A549 (cell line): ENCODE measurements at regions not wholly inside any gene's neighbourhood (a gene's known extent, or its start where the extent isn't known, plus 50 kb on each side); places are given as distances from the start of the nearest gene placed in this dataset.

ENCODE experiments used
- ATAC-seq, 2 experiments: fragments of 200-7000 bp in 1 of 2; fragments of >200 bp in 1 of 2; cut with Nextera tagmentation in 1 of 2; cut with Tn5 transposase in 1 of 2; 3 replicates each; pipeline versions ENCODE4 v1.8.0 to v1.9.1; 2018 to 2020; ENCODE audit warnings: mild to moderate bottlenecking in 1 of 2, moderate library complexity in 1 of 2
- CTCF ChIA-PET: fragments of 300-600 bp; sonication (Branson Sonifier 250); formaldehyde crosslinking; extraction: SDS; loops from one replicate; lab custom pipeline; 2021; ENCODE audit warnings: antibody characterized with exemption, inconsistent platforms; lab: Yijun Ruan, JAX
- POLR2A ChIA-PET: fragments of 350-600 bp; formaldehyde crosslinking; extraction: SDS; loops from one replicate; lab custom pipeline; 2021; ENCODE audit warnings: antibody characterized with exemption, inconsistent platforms; lab: Yijun Ruan, JAX
- DNase-seq, 2 experiments: peaks; one replicate each; pipeline versions ENCODE4 v3.0.0 to v3.0.0-alpha.2; 2011 to 2016; ENCODE audit warnings: low read depth in 1 of 2, low spot score in 1 of 2
- FAIRE-seq: peaks from 2 replicates; lab custom pipeline; 2011; peaks lifted over from hg19 to GRCh38; lab: Jason Lieb, UNC
- H3K27ac ChIP-seq, 2 experiments: fragments of >200 bp; sonication (Bioruptor Twin); formaldehyde crosslinking; 3 replicates each; pipeline ENCODE4 v1.5.1; 2016 to 2017
- H3K4me1 ChIP-seq: fragments of >200 bp; sonication (Bioruptor Twin); formaldehyde crosslinking; 3 replicates; pipeline ENCODE4 v1.6.1; 2016
- H3K4me2 ChIP-seq: fragments of >200 bp; sonication (Bioruptor Twin); formaldehyde crosslinking; 3 replicates; pipeline ENCODE4 v1.6.1; 2016
- H3K4me3 ChIP-seq: fragments of >200 bp; sonication (Bioruptor Twin); formaldehyde crosslinking; 3 replicates; pipeline ENCODE4 v1.5.1; 2016
- H3K9me3 ChIP-seq: fragments of >200 bp; sonication (Bioruptor Twin); formaldehyde crosslinking; 3 replicates; pipeline ENCODE4 v1.6.1; 2016
- BCL3 ChIP-seq: fragments of >200 bp; sonication (Bioruptor Twin); formaldehyde crosslinking; IDR thresholded peaks from 3 replicates; pipeline ENCODE4 v1.6.1; 2016
- CBX8 ChIP-seq: fragments of 200-600 bp; sonication (generic); IDR thresholded peaks from 2 replicates; pipeline ENCODE4 v1.6.1; 2016
- CHD4 ChIP-seq: fragments of 200-600 bp; sonication (generic); IDR thresholded peaks from 2 replicates; pipeline ENCODE4 v1.6.1; 2016; ENCODE audit warnings: antibody characterized with exemption, mild to moderate bottlenecking, borderline replicate concordance
- E2F6 ChIP-seq: IDR thresholded peaks from 2 replicates; pipeline ENCODE4 v1.6.1; 2012; ENCODE audit warnings: low read depth, borderline replicate concordance
- EHMT2 ChIP-seq: fragments of 200-600 bp; sonication (generic); IDR thresholded peaks from 2 replicates; pipeline ENCODE4 v1.6.1; 2016; ENCODE audit warnings: antibody characterized with exemption, low read depth, mild to moderate bottlenecking, moderate library complexity
- EP300 ChIP-seq, 2 experiments: fragments of >200 bp; sonication (Bioruptor Twin); formaldehyde crosslinking; IDR thresholded peaks; 2 replicates in 1 of 2; 3 replicates in 1 of 2; pipeline ENCODE4 v1.6.1; 2016 to 2017
- FOSL2 ChIP-seq, 2 experiments: fragments of 450-650 bp in 1 of 2; fragments of >200 bp in 1 of 2; sonication (Bioruptor Twin) in 1 of 2; formaldehyde crosslinking; IDR thresholded peaks; 2 replicates each; pipeline versions ENCODE4 v1.5.0 to v1.6.1; 2016 to 2020; ENCODE audit warnings: mild to moderate bottlenecking in 1 of 2, moderate library complexity in 1 of 2
- HES2 ChIP-seq: fragments of >200 bp; sonication (Bioruptor Twin); formaldehyde crosslinking; IDR thresholded peaks from 2 replicates; pipeline ENCODE4 v1.6.1; 2016
- HOXA7 ChIP-seq: fragments of 250-450 bp; sonication (Bioruptor Pico); IDR thresholded peaks from 2 replicates; pipeline ENCODE4 v1.5.0; 2020; ENCODE audit warnings: mild to moderate bottlenecking, moderate library complexity
- HOXB5 ChIP-seq: fragments of 250-450 bp; sonication (Bioruptor Pico); IDR thresholded peaks from 2 replicates; pipeline ENCODE4 v1.5.0; 2020; ENCODE audit warnings: mild to moderate bottlenecking, moderate library complexity
- PHF8 ChIP-seq: fragments of 200-600 bp; sonication (generic); IDR thresholded peaks from 2 replicates; pipeline ENCODE4 v1.6.1; 2016; ENCODE audit warnings: low read depth, mild to moderate bottlenecking, antibody characterized with exemption, moderate library complexity, borderline replicate concordance
- REST ChIP-seq: fragments of 200-600 bp; sonication (generic); IDR thresholded peaks from 2 replicates; pipeline ENCODE4 v1.6.1; 2016; ENCODE audit warnings: antibody characterized with exemption, mild to moderate bottlenecking, moderate library complexity
- SREBF2 ChIP-seq: fragments of 450-650 bp; IDR thresholded peaks from 2 replicates; pipeline ENCODE4 v1.6.1; 2014; ENCODE audit warnings: mild to moderate bottlenecking, moderate library complexity
- TFCP2L1 ChIP-seq: fragments of 250-450 bp; sonication (Bioruptor Pico); IDR thresholded peaks from 2 replicates; pipeline ENCODE4 v1.5.0; 2021; ENCODE audit warnings: mild to moderate bottlenecking
- TP53 ChIP-seq: fragments of 250-450 bp; sonication (Bioruptor Pico); IDR thresholded peaks from 2 replicates; pipeline ENCODE4 v1.5.0; 2021; ENCODE audit warnings: mild to moderate bottlenecking, moderate library complexity
- ZFP36 ChIP-seq: fragments of 450-650 bp; IDR thresholded peaks from 2 replicates; pipeline ENCODE4 v1.6.1; 2014; ENCODE audit warnings: borderline replicate concordance; ENCODE audit not compliant: partially characterized antibody
- WGBS: methylation state at CpG from one replicate; pipeline ENCODE4 v1.1.6; 2017; ENCODE audit errors: missing lambda C conversion rate; 5-methylcytosine and 5-hydroxymethylcytosine counted together

- TF ChIP-seq EP300 (IDR thresholded peaks at IDR 0.05), result no peak
Observed at GRCh38 chr9:2261421-2262103, 246.4 kb downstream of the SMARCA2 start (continued).

- ATAC-seq (no peak), FAIRE-seq (no peak), DNase-seq (no peak)
- Histone ChIP-seq H3K27ac (no peak overlapping the region), H3K9me3 (no peaks in the 10 kb centered on the region), H3K4me3 (no peak overlapping the region), H3K4me2 (no peak overlapping the region), H3K4me1 (peaks cover 24% of the 10 kb centered on the region)
- 71% methylated on average over 4 of the region's 4 CpGs for WGBS
- POLR2A ChIA-PET, result no interaction called here
- TF ChIP-seq TP53 (CRISPR knock-in tag) (no peak), REST (no peak), FOSL2 (IDR thresholded peaks at IDR 0.05) (no peak), FOSL2 (CRISPR knock-in tag; IDR thresholded peaks at IDR 0.05) (no peak), SREBF2 (no peak), TFCP2L1 (no peak), ZFP36 (no peak)
- CTCF ChIA-PET, result interaction anchor here (1.0 kb wide), 1 partner anchor 499 kb away, joined by 3 read pairs; no protein-coding TSS in a partner anchor
Observed at GRCh38 chr9:2262386-2263071, 247.4 kb downstream of the SMARCA2 start.

GRCh38 chr9:2263111-2263510 is 248.0 kb downstream of the SMARCA2 start:
- H3K4me2 ChIP-seq, result no peak overlapping the region
- no peak overlapping the region for H3K4me3 ChIP-seq
- POLR2A ChIA-PET, result no interaction called here
- H3K9me3 ChIP-seq, result no peaks in the 10 kb centered on the region
- 86% methylated on average over 1 of the region's 1 CpG for WGBS
- CTCF ChIA-PET, result interaction anchor here (1.0 kb wide), 1 partner anchor 498 kb away, joined by 3 read pairs; no protein-coding TSS in a partner anchor
- H3K4me1 ChIP-seq, result peaks cover 24% of the 10 kb centered on the region
- FAIRE-seq (no peak), ATAC-seq (no peak), DNase-seq (no peak)
- TF ChIP-seq ZFP36 (no peak), SREBF2 (no peak), BCL3 (no peak), HOXB5 (no peak), CHD4 (no peak), E2F6 (no peak), HOXA7 (CRISPR knock-in tag) (no peak), HES2 (no peak), EHMT2 (no peak), PHF8 (no peak), CBX8 (no peak)
- H3K27ac ChIP-seq, result no peak overlapping the region
